Peyer's patch (tissue), 4 donors: ENCODE measurements at regions not wholly inside any gene's neighbourhood (a gene's known extent, or its start where the extent isn't known, plus 50 kb on each side); places are given as distances from the start of the nearest gene placed in this dataset.

Experiments used
- DNase-seq, 3 donors: peaks; one replicate each; pipeline ENCODE4 v3.0.0-alpha.2; 2017 to 2019
- H3K27ac ChIP-seq, 4 donors: fragments of 200-600 bp; sonication (generic); one replicate each; pipeline ENCODE4 v1.5.1; 2016 to 2019
- H3K27me3 ChIP-seq, 2 donors: fragments of 200-600 bp; sonication (generic); one replicate each; pipeline ENCODE4 v1.5.1; 2019
- H3K36me3 ChIP-seq, 3 donors: fragments of 200-600 bp; sonication (generic); one replicate each; pipeline ENCODE4 v1.5.1; 2016 to 2019
- H3K4me1 ChIP-seq, 4 donors: fragments of 200-600 bp; sonication (generic); one replicate each; pipeline ENCODE4 v1.5.1; 2016 to 2019
- H3K4me3 ChIP-seq, 4 donors: fragments of 200-600 bp; sonication (generic); 1 replicate in 3 of 4; 2 replicates in 1 of 4; pipeline ENCODE4 v1.5.1; 2016 to 2019; ENCODE audit warnings: mild to moderate bottlenecking in 1 of 4
- H3K9me3 ChIP-seq, 4 donors: fragments of 200-600 bp; sonication (generic); one replicate each; pipeline ENCODE4 v1.5.1; 2016 to 2019; ENCODE audit warnings: mild to moderate bottlenecking in 1 of 4
- POLR2A ChIP-seq, 2 donors: fragments of 450-650 bp; IDR thresholded peaks; one replicate each; pipeline ENCODE4 v1.5.1; 2017; ENCODE audit warnings: antibody characterized with exemption in 2 of 2, mild to moderate bottlenecking in 2 of 2, moderate library complexity in 2 of 2
- TF ChIP-seq, protein P1 (sequence below), 6 experiments: fragments of 450-650 bp in 4 of 6; fragments of 200-600 bp in 2 of 6; sonication (generic) in 1 of 6; IDR thresholded peaks; one replicate each; pipeline ENCODE4 v1.5.1; 2017 to 2019; ENCODE audit warnings: antibody characterized with exemption in 6 of 6, mild to moderate bottlenecking in 3 of 6, moderate library complexity in 1 of 6

DNA sequence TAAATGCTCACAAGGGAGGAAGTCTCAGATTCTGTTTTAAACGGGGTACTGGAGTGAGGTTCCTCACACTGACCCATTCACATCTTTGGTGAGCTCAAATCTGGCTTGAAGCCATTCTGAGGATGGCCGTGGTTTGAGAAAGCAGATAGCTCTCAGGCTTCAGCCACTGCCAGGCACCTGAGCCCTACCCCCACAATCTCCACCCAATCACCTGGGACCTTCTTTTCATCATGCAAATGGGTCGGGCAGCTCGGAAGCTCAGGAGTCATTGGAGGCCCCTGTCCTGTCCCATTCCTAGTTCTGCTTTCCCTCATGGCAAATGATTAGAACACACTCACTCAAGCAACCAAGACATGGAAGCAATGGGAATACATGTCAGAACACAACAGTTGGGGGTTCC, 141.4 kb upstream of the ETS2 start:
- Histone ChIP-seq H3K4me3 (no peak overlapping the region), H3K36me3 (no peaks in the 10 kb centered on the region), H3K27ac (no peak overlapping the region), H3K27me3 (peaks cover 0 to 8% of the 10 kb centered on the region in 2 donors), H3K4me1 (peaks cover 0 to 32% (median 0%) of the 10 kb centered on the region in 4 donors), H3K9me3 (no peaks in the 10 kb centered on the region)
- TF ChIP-seq, protein P1, sequence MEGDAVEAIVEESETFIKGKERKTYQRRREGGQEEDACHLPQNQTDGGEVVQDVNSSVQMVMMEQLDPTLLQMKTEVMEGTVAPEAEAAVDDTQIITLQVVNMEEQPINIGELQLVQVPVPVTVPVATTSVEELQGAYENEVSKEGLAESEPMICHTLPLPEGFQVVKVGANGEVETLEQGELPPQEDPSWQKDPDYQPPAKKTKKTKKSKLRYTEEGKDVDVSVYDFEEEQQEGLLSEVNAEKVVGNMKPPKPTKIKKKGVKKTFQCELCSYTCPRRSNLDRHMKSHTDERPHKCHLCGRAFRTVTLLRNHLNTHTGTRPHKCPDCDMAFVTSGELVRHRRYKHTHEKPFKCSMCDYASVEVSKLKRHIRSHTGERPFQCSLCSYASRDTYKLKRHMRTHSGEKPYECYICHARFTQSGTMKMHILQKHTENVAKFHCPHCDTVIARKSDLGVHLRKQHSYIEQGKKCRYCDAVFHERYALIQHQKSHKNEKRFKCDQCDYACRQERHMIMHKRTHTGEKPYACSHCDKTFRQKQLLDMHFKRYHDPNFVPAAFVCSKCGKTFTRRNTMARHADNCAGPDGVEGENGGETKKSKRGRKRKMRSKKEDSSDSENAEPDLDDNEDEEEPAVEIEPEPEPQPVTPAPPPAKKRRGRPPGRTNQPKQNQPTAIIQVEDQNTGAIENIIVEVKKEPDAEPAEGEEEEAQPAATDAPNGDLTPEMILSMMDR (IDR thresholded peaks at IDR 0.05) = no peak
- no peak for TF ChIP-seq POLR2A (IDR thresholded peaks at IDR 0.05)
- no peak for DNase-seq

DNA sequence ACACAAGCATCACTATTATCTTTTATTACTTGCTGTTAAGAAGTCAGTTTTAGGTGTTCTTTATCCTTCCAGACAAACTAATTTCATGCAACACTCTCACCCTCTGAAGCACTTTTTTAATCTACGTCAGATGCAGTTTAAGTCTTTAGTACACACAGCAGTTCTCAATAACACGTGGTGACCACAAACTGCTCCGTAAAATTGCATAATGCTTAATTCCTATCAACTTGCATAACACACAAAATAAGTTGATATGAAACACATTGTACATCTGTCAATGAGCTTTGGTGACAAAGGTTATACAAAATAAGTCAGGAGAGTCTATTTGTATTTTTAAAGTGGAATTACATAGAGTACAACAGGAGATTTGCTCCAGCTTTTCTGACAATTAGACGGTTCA, 140.9 kb upstream of the ETS2 start:
- no peaks in the 10 kb centered on the region for H3K9me3 ChIP-seq
- DNase-seq = no peak
- peaks cover 0 to 32% (median 0%) of the 10 kb centered on the region in 4 donors for H3K4me1 ChIP-seq
- H3K4me3 ChIP-seq = no peak overlapping the region
- TF ChIP-seq, protein P1 (IDR thresholded peaks at IDR 0.05) = no peak
- no peak for TF ChIP-seq POLR2A (IDR thresholded peaks at IDR 0.05)
- H3K36me3 ChIP-seq = no peaks in the 10 kb centered on the region
- H3K27me3 ChIP-seq = peaks cover 0 to 8% of the 10 kb centered on the region in 2 donors
- H3K27ac ChIP-seq = no peak overlapping the region

DNA sequence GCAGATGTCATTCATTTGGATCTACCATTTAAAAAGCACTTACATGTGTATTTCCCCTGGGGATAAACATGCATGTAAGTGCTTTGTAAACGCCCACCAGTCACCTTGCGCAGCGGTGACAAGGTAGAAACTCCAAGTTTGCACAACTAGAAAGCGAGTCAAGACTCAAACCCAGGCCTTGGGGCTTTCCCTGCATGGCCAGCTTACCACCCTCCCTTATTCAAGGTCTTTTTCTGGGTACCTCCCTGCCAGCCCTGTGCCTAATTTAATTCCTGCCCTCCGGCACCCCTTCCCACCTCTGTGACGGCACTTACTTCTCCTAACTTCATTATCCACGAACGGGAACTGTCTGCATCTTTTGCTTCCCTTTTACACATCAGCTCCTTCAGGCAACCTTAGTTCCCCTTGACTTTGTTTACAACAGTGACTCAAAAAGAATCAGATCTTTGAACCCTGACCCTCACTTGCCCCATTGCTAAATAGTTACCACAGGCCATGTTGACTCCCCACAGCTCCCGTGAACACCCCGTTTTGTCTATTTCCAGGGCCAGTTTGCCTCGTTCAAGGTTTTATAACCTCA, 138.3 kb upstream of the ETS2 start:
- no peaks in the 10 kb centered on the region for H3K9me3 ChIP-seq
- no peaks in the 10 kb centered on the region for H3K27me3 ChIP-seq
- no peak for TF ChIP-seq POLR2A (IDR thresholded peaks at IDR 0.05)
- TF ChIP-seq, protein P1 (IDR thresholded peaks at IDR 0.05) = no peak
- H3K4me3 ChIP-seq = no peak overlapping the region
- H3K36me3 ChIP-seq = no peaks in the 10 kb centered on the region
- no peak for DNase-seq
- no peak overlapping the region for H3K27ac ChIP-seq
- peaks cover 0 to 16% (median 0%) of the 10 kb centered on the region in 4 donors for H3K4me1 ChIP-seq

DNA sequence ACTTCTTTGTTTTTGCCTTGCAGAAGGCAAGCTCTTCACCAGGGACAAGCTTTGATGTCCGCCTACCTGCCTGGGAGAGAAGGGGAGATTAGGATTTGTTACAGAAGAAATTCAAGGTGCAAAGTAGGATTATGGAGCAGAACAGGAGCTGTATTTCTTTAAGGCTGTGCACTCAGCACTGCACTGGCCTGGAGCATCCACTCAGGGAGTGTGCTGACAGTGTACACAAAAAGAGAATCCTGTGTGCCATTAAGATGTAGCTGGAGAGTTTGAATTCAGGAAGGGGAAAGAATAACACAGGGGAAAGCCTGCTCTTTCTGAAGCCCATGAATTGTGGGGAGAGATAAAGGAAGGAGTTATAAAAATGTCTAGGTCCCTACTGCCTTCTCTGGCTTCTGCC, 137.7 kb upstream of the ETS2 start:
- H3K4me1 ChIP-seq = peaks cover 0 to 16% (median 0%) of the 10 kb centered on the region in 4 donors

DNA sequence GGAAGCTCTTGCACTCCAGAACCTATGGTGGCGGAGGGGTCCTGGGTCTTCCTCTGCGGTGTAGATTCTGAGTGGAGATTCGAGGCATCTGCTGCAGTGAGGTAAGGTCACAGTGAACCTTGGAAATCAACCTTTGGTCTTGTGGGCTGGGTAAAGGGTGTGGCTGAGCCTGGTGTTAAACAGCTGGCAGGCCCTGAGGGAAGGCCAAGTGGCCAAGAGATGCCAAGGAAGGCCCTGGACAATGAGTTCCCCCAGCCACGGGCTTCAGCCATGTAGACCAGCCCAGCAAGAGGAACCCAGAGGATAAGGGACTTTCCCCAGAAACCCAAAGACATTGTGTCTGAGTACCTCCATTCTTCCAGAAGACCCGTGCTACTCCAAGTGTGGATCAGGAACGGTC, 137.2 kb upstream of the ETS2 start:
- peak in 2 of 3 donors; percentile 59 to 72 for DNase-seq

More for the DNA sequence above, 137.7 kb upstream of the ETS2 start:
- TF ChIP-seq, protein P1 (IDR thresholded peaks at IDR 0.05) = no peak
- TF ChIP-seq POLR2A (IDR thresholded peaks at IDR 0.05) = no peak
- Histone ChIP-seq H3K36me3 (no peaks in the 10 kb centered on the region), H3K27ac (no peak overlapping the region), H3K9me3 (no peaks in the 10 kb centered on the region), H3K27me3 (no peaks in the 10 kb centered on the region), H3K4me3 (no peak overlapping the region)
- DNase-seq = no peak

More for the DNA sequence above, 137.2 kb upstream of the ETS2 start:
- no peak overlapping the region for H3K27ac ChIP-seq
- H3K9me3 ChIP-seq = no peaks in the 10 kb centered on the region
- H3K4me1 ChIP-seq = peaks cover 0 to 16% (median 0%) of the 10 kb centered on the region in 4 donors
- no peaks in the 10 kb centered on the region for H3K27me3 ChIP-seq
- TF ChIP-seq POLR2A (IDR thresholded peaks at IDR 0.05) = no peak
- TF ChIP-seq, protein P1 (IDR thresholded peaks at IDR 0.05) = no peak
- no peaks in the 10 kb centered on the region for H3K36me3 ChIP-seq
- no peak overlapping the region for H3K4me3 ChIP-seq
